Endodermal cell (in vitro differentiated cells): ENCODE measurements at regions not wholly inside any gene's neighbourhood (a gene's known extent, or its start where the extent isn't known, plus 50 kb on each side); places are given as distances from the start of the nearest gene placed in this dataset.

Experiments
- DNase-seq: peaks from one replicate; pipeline ENCODE4 v3.0.0-alpha.2; 2017
- H3K27ac ChIP-seq: 2 replicates; pipeline ENCODE4 v1.5.1; 2013; ENCODE audit warnings: mild to moderate bottlenecking, low read depth, low read length, moderate library complexity
- H3K27me3 ChIP-seq: 2 replicates; pipeline ENCODE4 v1.6.1; 2013; ENCODE audit warnings: mild to moderate bottlenecking, low read length, moderate library complexity; ENCODE audit not compliant: insufficient read depth, control insufficient read depth, poor library complexity, severe bottlenecking
- H3K36me3 ChIP-seq: 2 replicates; pipeline ENCODE4 v1.7.0; 2013; ENCODE audit warnings: mild to moderate bottlenecking, low read length, moderate library complexity; ENCODE audit not compliant: control insufficient read depth, insufficient read depth
- H3K4me1 ChIP-seq: one replicate; pipeline ENCODE4 v1.7.0; 2013; ENCODE audit warnings: low read length; ENCODE audit not compliant: control insufficient read depth, insufficient read depth
- H3K4me3 ChIP-seq: 2 replicates; pipeline ENCODE4 v1.5.1; 2013; ENCODE audit warnings: mild to moderate bottlenecking, low read length, moderate library complexity
- H3K9ac ChIP-seq: 2 replicates; pipeline ENCODE4 v1.6.1; 2013; ENCODE audit warnings: mild to moderate bottlenecking, low read length, moderate library complexity; ENCODE audit not compliant: poor library complexity, severe bottlenecking; ENCODE audit errors: extremely low read depth
- H3K9me3 ChIP-seq: 2 replicates; pipeline ENCODE4 v1.6.1; 2013; ENCODE audit warnings: mild to moderate bottlenecking, low read length, moderate library complexity; ENCODE audit not compliant: control insufficient read depth
- H3K27ac Mint-ChIP-seq: 2 replicates; pipeline ENCODE4 v1.8.0; 2020; ENCODE audit warnings: mixed read lengths
- H3K27me3 Mint-ChIP-seq: 2 replicates; pipeline ENCODE4 v1.8.0; 2021; ENCODE audit warnings: mild to moderate bottlenecking, mixed read lengths; ENCODE audit not compliant: insufficient read depth
- H3K36me3 Mint-ChIP-seq: 2 replicates; pipeline ENCODE4 v1.8.0; 2020; ENCODE audit warnings: low read depth, mixed read lengths
- H3K4me1 Mint-ChIP-seq: 2 replicates; pipeline ENCODE4 v1.8.0; 2020; ENCODE audit warnings: mixed read lengths
- H3K4me3 Mint-ChIP-seq: 2 replicates; pipeline ENCODE4 v1.8.0; 2020; ENCODE audit warnings: mild to moderate bottlenecking, moderate library complexity, mixed read lengths
- H3K9me3 Mint-ChIP-seq: 2 replicates; pipeline ENCODE4 v1.8.0; 2020; ENCODE audit warnings: mild to moderate bottlenecking, mixed read lengths
- CTCF ChIP-seq: fragments of 200-600 bp; sonication (generic); conservative IDR thresholded peaks from 2 replicates; pipeline ENCODE4 v1.5.0; 2021; ENCODE audit warnings: antibody characterized with exemption, mild to moderate bottlenecking
- WGBS, 2 experiments: methylation state at CpG; one replicate each; pipeline versions ENCODE4 v1.1.5 to v1.1.7; 2013; ENCODE audit warnings: missing lambda C conversion rate in 2 of 2, mixed read lengths in 1 of 2; ENCODE audit not compliant: insufficient coverage in 1 of 2, insufficient read length in 1 of 2; 5-methylcytosine and 5-hydroxymethylcytosine counted together

DNA sequence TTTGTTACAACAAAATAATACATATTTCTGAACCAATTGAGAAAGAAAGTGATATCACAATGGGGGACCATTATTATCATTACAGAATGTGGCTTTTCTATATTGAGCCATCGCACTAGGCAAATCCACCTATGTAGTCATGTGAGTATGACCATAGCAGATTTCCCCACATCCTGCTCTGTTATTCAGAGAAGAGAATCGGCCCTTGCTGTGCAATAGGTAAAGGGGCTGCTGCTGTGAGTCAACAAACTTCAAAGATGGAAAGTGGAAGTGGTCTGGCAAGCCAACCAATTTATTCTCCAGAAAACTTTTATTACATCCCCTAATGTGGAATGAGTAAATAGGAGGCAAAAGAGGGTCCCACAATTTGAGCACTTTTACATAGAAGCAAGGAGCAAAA is 573.4 kb downstream of the ETV1 start:
- Histone ChIP-seq H3K4me1 (no peaks in the 10 kb centered on the region), H3K9ac (no peak overlapping the region), H3K36me3 (no peaks in the 10 kb centered on the region), H3K27ac (no peak overlapping the region), H3K4me3 (no peak overlapping the region), H3K27me3 (no peaks in the 10 kb centered on the region), H3K9me3 (peaks cover 6% of the 10 kb centered on the region)
- no peak for TF ChIP-seq CTCF
- H3K4me3 Mint-ChIP-seq = no peak overlapping the region
- H3K4me1 Mint-ChIP-seq = no peaks in the 10 kb centered on the region
- H3K27me3 Mint-ChIP-seq = no peaks in the 10 kb centered on the region
- H3K36me3 Mint-ChIP-seq = peaks cover 2% of the 10 kb centered on the region
- H3K27ac Mint-ChIP-seq = no peak overlapping the region
- H3K9me3 Mint-ChIP-seq = peaks cover 11% of the 10 kb centered on the region
- no peak for DNase-seq
- WGBS, 2 experiments = 88 to 92% methylated on average over 1 to 2 of the region's 2 CpGs

GRCh38 chr7:13416544-13416943 is 572.9 kb downstream of the ETV1 start:
- H3K27ac Mint-ChIP-seq = no peak overlapping the region

GRCh38 chr7:13420726-13421125 is 568.7 kb downstream of the ETV1 start:
- Histone ChIP-seq H3K4me1 (no peaks in the 10 kb centered on the region), H3K27ac (no peak overlapping the region), H3K9ac (no peak overlapping the region), H3K4me3 (no peak overlapping the region), H3K9me3 (peaks cover 6% of the 10 kb centered on the region), H3K36me3 (no peaks in the 10 kb centered on the region), H3K27me3 (no peaks in the 10 kb centered on the region)
- H3K4me1 Mint-ChIP-seq = no peaks in the 10 kb centered on the region
- H3K27ac Mint-ChIP-seq = no peak overlapping the region
- no peak for DNase-seq
- H3K36me3 Mint-ChIP-seq = peaks cover 2% of the 10 kb centered on the region
- no peaks in the 10 kb centered on the region for H3K27me3 Mint-ChIP-seq
- H3K9me3 Mint-ChIP-seq = peaks cover 11% of the 10 kb centered on the region
- no peak overlapping the region for H3K4me3 Mint-ChIP-seq
- WGBS, 2 experiments = 88% methylated on average over 2 of the region's 2 CpGs; no CpG with 5 or more reads in 1 of the 2 experiments
- TF ChIP-seq CTCF = no peak

More at GRCh38 chr7:13416544-13416943, 572.9 kb downstream of the ETV1 start:
- peaks cover 6% of the 10 kb centered on the region for H3K9me3 ChIP-seq
- WGBS, 2 experiments = 93% methylated on average over 1 of the region's 1 CpG; no CpG with 5 or more reads in 1 of the 2 experiments
- no peaks in the 10 kb centered on the region for H3K27me3 ChIP-seq
- Mint-ChIP-seq H3K4me1 (no peaks in the 10 kb centered on the region), H3K4me3 (no peak overlapping the region), H3K27me3 (no peaks in the 10 kb centered on the region), H3K36me3 (peaks cover 2% of the 10 kb centered on the region), H3K9me3 (peaks cover 11% of the 10 kb centered on the region)
- TF ChIP-seq CTCF = no peak
- no peak overlapping the region for H3K4me3 ChIP-seq
- DNase-seq = no peak
- no peaks in the 10 kb centered on the region for H3K36me3 ChIP-seq
- H3K9ac ChIP-seq = no peak overlapping the region
- no peak overlapping the region for H3K27ac ChIP-seq
- no peaks in the 10 kb centered on the region for H3K4me1 ChIP-seq
